Amygdala (tissue), 56 donors: ENCODE measurements at regions not wholly inside any gene's neighbourhood (a gene's known extent, or its start where the extent isn't known, plus 50 kb on each side); places are given as distances from the start of the nearest gene placed in this dataset.
"Not testable (repeated sequence)": the region's sequence is repeated elsewhere in the genome, so short reads cannot be mapped to it uniquely, and the experiment has no call there.

Experiments used
- DNase-seq, 56 donors: peaks; one replicate each; lab custom pipeline; 2025; lab: John Stamatoyannopoulos, UW

DNA sequence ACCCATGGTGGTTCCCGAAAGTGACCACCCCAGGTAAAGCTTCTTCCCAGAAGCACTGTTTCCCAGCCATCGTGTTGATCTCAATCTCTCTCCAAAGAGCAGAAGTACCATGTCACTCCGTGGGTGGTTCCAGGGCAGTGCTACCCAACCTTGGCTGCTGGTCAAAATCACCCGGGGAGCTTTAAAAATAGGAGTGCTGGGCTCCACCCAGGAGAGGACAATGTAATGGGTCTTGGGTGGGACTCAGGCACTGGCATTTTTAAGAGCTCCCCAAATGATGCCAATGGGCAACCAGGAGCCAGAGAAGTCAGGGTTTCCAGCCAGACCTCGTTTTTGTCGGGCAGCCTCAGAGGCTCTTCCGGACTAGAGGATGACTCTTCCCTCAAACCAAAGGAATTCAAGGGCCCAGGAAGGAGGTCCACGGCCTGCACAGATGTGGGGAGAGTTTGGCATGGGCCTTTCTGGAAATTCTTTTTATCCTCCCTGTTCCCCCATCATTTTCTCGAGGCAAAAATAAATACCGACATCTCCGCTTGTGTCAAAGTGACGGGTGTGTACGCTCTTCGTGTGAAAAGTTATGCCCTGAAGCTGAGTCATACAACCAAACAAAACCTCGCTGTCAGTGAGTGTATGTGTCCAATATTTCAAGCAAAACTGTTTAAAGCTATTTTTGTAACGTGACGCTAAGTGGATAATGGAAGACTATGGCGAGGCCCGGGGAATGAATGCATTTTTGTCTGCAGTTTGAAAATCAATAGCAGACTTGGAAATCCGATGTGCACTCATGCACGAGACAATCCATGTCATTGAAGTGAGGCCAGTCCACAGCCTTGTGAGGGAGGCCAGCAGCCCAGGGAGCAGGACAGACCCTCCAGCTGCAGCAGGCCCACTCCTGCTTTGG, 364.1 kb downstream of the FOXL1 start:
- no peak for DNase-seq

GRCh38 chr16:86945166-86945900, 367.0 kb downstream of the FOXL1 start:
- no peak for DNase-seq

GRCh38 chr16:86946396-86946795, 368.0 kb downstream of the FOXL1 start:
- DNase-seq, result no peak

- no peak for DNase-seq
Measured at GRCh38 chr16:86946981-86947380, 368.6 kb downstream of the FOXL1 start.

DNA sequence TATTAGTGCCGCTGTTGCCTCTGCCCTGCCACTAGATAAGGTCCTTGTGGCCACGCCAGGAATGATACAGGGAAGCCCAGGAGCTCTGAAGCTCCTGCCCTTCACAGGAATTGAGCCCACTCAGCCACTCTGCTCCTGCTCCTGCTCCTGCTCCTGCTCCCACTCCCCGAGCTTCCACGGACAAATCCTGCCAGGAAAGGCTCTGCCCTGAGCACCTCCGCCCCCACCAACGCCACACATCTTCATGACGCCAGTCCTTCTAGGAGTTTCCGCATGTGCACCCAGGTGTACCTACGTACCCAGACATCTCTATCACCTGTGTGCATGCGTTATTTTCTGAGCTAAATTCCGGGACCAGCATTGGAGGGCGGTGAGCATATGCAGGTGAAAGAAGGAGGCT, 369.1 kb downstream of the C16orf95 start:
- DNase-seq, result no peak

DNA sequence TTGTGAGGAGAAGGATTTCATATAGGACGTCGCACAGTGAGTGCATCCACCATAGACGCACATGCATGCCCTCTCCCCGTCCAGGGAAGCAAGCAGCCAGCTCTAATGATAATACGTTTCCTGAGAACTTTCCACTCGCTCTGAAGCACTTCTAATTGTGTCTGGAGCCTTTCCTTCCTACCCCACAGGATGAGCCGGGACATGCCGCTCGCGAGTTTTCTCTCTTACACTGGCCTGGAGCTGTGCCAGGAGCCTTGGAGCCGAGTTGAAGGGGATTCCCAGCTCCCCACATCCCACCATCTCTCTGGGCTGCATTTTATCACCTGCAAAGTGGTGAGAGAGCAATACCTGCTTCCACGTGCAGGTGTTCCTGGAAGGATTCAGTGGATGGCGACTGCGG, 368.1 kb downstream of the C16orf95 start:
- DNase-seq, result no peak

- DNase-seq, result no peak
Measured at GRCh38 chr16:86949630-86950029, 367.6 kb downstream of the C16orf95 start.

GRCh38 chr16:86951041-86951822, 366.0 kb downstream of the C16orf95 start:
- DNase-seq, result no peak

GRCh38 chr16:86951831-86952598, 365.2 kb downstream of the C16orf95 start:
- DNase-seq, result no peak

GRCh38 chr16:86952769-86953168, 364.4 kb downstream of the C16orf95 start:
- DNase-seq, result no peak

- DNase-seq, result no peak
Measured at GRCh38 chr16:86953631-86954391, 363.4 kb downstream of the C16orf95 start.

GRCh38 chr16:86955136-86955855, 361.9 kb downstream of the C16orf95 start:
- no peak for DNase-seq

DNA sequence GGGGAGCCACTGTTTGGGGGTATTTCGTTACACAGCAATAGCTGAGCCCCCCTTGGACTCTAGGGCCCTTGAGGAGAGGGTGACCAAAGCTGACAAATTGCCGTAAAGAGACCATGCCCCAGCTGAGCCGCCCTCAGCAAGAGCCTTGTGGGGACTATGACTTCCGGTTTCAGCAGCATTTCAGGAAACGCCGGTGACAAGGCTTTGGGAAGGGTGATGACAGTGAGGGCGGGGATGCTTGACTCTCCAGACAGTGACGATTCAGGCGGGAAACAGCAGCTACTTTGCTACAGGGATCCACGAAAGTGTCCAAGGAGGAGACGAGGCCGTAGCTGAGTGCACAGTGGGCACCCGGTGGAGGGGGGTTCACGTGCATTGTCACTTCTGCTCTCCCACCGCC, 360.8 kb downstream of the C16orf95 start:
- no peak for DNase-seq

GRCh38 chr16:86957662-86958198, 359.5 kb downstream of the C16orf95 start:
- DNase-seq, result not testable (repeated sequence)

GRCh38 chr16:86958423-86958822, 358.8 kb downstream of the C16orf95 start:
- no peak for DNase-seq

DNA sequence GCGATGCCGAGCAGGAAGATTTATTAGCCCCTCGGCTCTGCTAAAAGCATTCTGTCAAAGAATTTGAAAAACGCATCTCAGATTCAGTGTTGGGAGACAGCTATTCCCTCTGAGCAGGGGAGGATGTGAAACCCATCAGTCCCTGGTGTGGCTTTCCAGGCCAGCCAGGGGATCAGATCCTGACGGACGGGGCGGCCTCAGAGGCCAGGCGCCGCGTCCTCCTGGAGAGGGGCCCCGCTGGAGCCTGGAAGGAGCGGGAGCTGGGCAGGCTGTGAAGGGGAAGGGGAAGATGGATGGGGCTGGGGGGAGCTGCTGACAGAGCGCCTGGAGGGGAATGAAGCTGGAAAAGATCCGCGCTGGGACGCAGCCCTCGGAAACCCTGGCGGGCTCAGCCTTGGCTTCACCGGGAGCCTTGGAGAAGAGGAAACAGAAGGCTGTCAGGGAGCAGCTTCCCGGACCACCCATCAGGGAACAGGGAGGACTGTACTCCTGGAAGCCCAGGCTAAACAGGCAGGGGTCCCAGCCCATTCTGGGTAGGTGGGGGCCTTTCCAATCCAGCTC, 358.0 kb downstream of the C16orf95 start:
- DNase-seq, result no peak

- no peak for DNase-seq
Measured at GRCh38 chr16:86959729-86960128, 357.5 kb downstream of the C16orf95 start.

DNA sequence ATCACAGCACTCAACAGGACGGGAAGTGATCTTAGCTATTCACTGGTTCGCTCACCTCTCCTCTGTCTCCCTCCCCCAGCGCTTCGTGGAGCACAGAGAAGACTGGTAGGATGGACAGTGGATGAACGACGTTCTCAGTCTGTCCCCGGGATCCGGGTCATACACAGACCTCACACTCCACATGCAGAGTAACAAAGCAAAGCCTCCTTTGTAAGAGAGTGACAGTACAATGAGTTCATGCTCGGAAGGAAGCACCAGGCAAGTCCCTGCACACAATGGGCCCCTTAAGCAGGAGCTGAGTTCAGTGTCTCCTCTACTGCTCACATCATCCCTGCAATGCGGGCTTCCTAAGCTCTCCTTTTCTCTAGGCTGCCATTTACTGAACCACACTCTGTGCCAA, 356.9 kb downstream of the C16orf95 start:
- DNase-seq, result peak in 7 of 56 donors; percentile 1 to 27 (median 17)
